ENCODE measurements at regions not wholly inside any gene's neighbourhood (a gene's known extent, or its start where the extent isn't known, plus 50 kb on each side); places are given as distances from the start of the nearest gene placed in this dataset.
"Not testable (repeated sequence)": the region's sequence is repeated elsewhere in the genome, so short reads cannot be mapped to it uniquely, and the experiment has no call there.

GRCh38 chr4:177193024-177193715 is 116.5 kb upstream of the NEIL3 start:
- TF ChIP-seq, protein P1, sequence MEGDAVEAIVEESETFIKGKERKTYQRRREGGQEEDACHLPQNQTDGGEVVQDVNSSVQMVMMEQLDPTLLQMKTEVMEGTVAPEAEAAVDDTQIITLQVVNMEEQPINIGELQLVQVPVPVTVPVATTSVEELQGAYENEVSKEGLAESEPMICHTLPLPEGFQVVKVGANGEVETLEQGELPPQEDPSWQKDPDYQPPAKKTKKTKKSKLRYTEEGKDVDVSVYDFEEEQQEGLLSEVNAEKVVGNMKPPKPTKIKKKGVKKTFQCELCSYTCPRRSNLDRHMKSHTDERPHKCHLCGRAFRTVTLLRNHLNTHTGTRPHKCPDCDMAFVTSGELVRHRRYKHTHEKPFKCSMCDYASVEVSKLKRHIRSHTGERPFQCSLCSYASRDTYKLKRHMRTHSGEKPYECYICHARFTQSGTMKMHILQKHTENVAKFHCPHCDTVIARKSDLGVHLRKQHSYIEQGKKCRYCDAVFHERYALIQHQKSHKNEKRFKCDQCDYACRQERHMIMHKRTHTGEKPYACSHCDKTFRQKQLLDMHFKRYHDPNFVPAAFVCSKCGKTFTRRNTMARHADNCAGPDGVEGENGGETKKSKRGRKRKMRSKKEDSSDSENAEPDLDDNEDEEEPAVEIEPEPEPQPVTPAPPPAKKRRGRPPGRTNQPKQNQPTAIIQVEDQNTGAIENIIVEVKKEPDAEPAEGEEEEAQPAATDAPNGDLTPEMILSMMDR (IDR thresholded peaks at IDR 0.05), result not testable (repeated sequence)
- TF ChIP-seq ZFX (IDR thresholded peaks at IDR 0.05; ENCODE audit: borderline replicate concordance), result not testable (repeated sequence)
